HepG2 (cell line): ENCODE measurements at regions not wholly inside any gene's neighbourhood (a gene's known extent, or its start where the extent isn't known, plus 50 kb on each side); places are given as distances from the start of the nearest gene placed in this dataset.

ENCODE experiments used
- IRF1 ChIP-seq: sonication (generic); formaldehyde crosslinking; IDR thresholded peaks from 2 replicates; pipeline ENCODE4 v1.4.0; 2020; ENCODE audit warnings: low read depth, mild to moderate bottlenecking, missing genetic modification reagents
- PAX8 ChIP-seq: sonication (generic); formaldehyde crosslinking; IDR thresholded peaks from 2 replicates; pipeline ENCODE4 v1.8.0; 2022; ENCODE audit warnings: mild to moderate bottlenecking, missing genetic modification reagents, borderline replicate concordance
- UBTF ChIP-seq: sonication (generic); formaldehyde crosslinking; IDR thresholded peaks from 2 replicates; pipeline ENCODE4 v1.4.0; 2020; ENCODE audit warnings: mild to moderate bottlenecking, missing genetic modification reagents
- ZSCAN22 ChIP-seq: sonication (generic); formaldehyde crosslinking; IDR thresholded peaks from 2 replicates; pipeline ENCODE4 v1.4.0; 2020; ENCODE audit warnings: mild to moderate bottlenecking, missing genetic modification reagents
- TF ChIP-seq, protein P1 (sequence below): sonication (generic); formaldehyde crosslinking; IDR thresholded peaks from 2 replicates; pipeline ENCODE4 v1.5.1; 2020; ENCODE audit warnings: missing genetic modification reagents, mild to moderate bottlenecking, borderline replicate concordance

DNA sequence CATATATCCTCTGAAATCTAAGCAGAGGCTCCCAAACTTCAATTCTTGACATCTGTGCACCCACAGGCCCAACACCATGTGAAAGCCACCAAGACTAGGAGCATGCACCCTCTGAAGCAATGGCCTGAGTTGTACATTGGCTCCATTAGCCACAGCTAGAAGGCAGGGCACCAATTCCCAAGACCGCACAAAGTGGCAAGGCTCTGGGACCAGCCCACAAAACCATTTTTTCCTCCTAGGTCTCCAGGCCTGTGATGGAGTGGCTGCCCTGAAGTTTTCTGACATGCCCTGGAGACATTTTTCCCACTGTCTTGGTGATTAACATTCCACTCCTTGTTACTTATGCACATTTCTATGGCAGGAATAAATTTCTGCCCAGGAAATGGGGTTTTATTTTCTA lies 232.2 kb upstream of the GRID2 start:
- TF ChIP-seq PAX8 (CRISPR knock-in tag) (no peak), ZSCAN22 (CRISPR knock-in tag) (no peak), UBTF (CRISPR knock-in tag) (no peak), IRF1 (CRISPR knock-in tag) (no peak)
- TF ChIP-seq, protein P1, sequence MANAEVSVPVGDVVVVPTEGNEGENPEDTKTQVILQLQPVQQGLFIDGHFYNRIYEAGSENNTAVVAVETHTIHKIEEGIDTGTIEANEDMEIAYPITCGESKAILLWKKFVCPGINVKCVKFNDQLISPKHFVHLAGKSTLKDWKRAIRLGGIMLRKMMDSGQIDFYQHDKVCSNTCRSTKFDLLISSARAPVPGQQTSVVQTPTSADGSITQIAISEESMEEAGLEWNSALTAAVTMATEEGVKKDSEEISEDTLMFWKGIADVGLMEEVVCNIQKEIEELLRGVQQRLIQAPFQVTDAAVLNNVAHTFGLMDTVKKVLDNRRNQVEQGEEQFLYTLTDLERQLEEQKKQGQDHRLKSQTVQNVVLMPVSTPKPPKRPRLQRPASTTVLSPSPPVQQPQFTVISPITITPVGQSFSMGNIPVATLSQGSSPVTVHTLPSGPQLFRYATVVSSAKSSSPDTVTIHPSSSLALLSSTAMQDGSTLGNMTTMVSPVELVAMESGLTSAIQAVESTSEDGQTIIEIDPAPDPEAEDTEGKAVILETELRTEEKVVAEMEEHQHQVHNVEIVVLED (CRISPR knock-in tag), result no peak
